Astrocyte of the cerebellum (primary cell): ENCODE measurements at regions not wholly inside any gene's neighbourhood (a gene's known extent, or its start where the extent isn't known, plus 50 kb on each side); places are given as distances from the start of the nearest gene placed in this dataset.

Experiments
- DNase-seq: peaks from one replicate; pipeline ENCODE4 v3.0.0-alpha.2; 2011; ENCODE audit warnings: low read depth
- H3K4me3 ChIP-seq: 2 replicates; pipeline ENCODE4 v1.5.1; 2011; ENCODE audit warnings: mild to moderate bottlenecking, low read depth, low read length, moderate library complexity
- CTCF ChIP-seq: IDR thresholded peaks from 2 replicates; pipeline ENCODE4 v1.5.1; 2012; ENCODE audit warnings: low read length, low read depth, moderate library complexity, mild to moderate bottlenecking; ENCODE audit errors: missing control alignments
- in situ Hi-C: cut with HindIII; loops from 2 replicates; pipeline ENCODE4 v1.10.0; 2017; ENCODE audit warnings: low sequenced_read_pairs

- TF ChIP-seq CTCF, result no peak
- no peak for DNase-seq
- in situ Hi-C loops, result no loop called here
- no peak overlapping the region for H3K4me3 ChIP-seq
Observed at GRCh38 chr17:77299256-77300015, 158.7 kb downstream of the SEC14L1 start.

GRCh38 chr17:77300016-77300686 is 159.4 kb downstream of the SEC14L1 start:
- no peak for DNase-seq
- in situ Hi-C loops, result no loop called here
- no peak overlapping the region for H3K4me3 ChIP-seq
- TF ChIP-seq CTCF, result no peak

- no peak overlapping the region for H3K4me3 ChIP-seq
- DNase-seq, result no peak
- in situ Hi-C loops, result no loop called here
- TF ChIP-seq CTCF, result no peak
Observed at GRCh38 chr17:77301694-77302266, 161.0 kb downstream of the SEC14L1 start.

GRCh38 chr17:77302682-77303081 is 161.9 kb downstream of the SEC14L1 start:
- in situ Hi-C loops, result no loop called here
- no peak overlapping the region for H3K4me3 ChIP-seq
- TF ChIP-seq CTCF, result no peak
- no peak for DNase-seq

- in situ Hi-C loops, result no loop called here
- H3K4me3 ChIP-seq, result no peak overlapping the region
- TF ChIP-seq CTCF, result no peak
- DNase-seq, result no peak
Observed at GRCh38 chr17:77303620-77304019, 162.9 kb downstream of the SEC14L1 start.

- DNase-seq, result no peak
- no peak for TF ChIP-seq CTCF
- in situ Hi-C loops, result no loop called here
- H3K4me3 ChIP-seq, result no peak overlapping the region
Observed at GRCh38 chr17:77304051-77304745, 163.4 kb downstream of the SEC14L1 start.
